Stimulated activated naive CD4-positive, alpha-beta T cell (primary cell): ENCODE measurements at regions not wholly inside any gene's neighbourhood (a gene's known extent, or its start where the extent isn't known, plus 50 kb on each side); places are given as distances from the start of the nearest gene placed in this dataset.
"Not testable (repeated sequence)": the region's sequence is repeated elsewhere in the genome, so short reads cannot be mapped to it uniquely, and the experiment has no call there.

Experiments
- DNase-seq, 6 experiments: peaks; one replicate each; lab custom pipeline; 2025; lab: John Stamatoyannopoulos, UW

GRCh38 chr9:589723-590122 lies 251.8 kb upstream of the DMRT1 start:
- DNase-seq: no peak

- DNase-seq: no peak
These were observed 250.2 kb upstream of the DMRT1 start for GRCh38 chr9:591292-591691.

- DNase-seq: no peak
These were observed 249.3 kb upstream of the DMRT1 start for GRCh38 chr9:592225-592624.

- no peak for DNase-seq
These were observed 248.8 kb upstream of the DMRT1 start for GRCh38 chr9:592733-593132.

GRCh38 chr9:593809-594208 lies 247.7 kb upstream of the DMRT1 start:
- no peak for DNase-seq

GRCh38 chr9:596703-597102 lies 244.8 kb upstream of the DMRT1 start:
- no peak for DNase-seq

GRCh38 chr9:600006-600405 lies 241.5 kb upstream of the DMRT1 start:
- DNase-seq: no peak

- DNase-seq: no peak
These were observed 238.8 kb upstream of the DMRT1 start for GRCh38 chr9:602716-603115.

- no peak for DNase-seq
These were observed 238.4 kb upstream of the DMRT1 start for GRCh38 chr9:603126-603525.

GRCh38 chr9:607417-607816 lies 234.1 kb upstream of the DMRT1 start:
- no peak for DNase-seq

- DNase-seq: peak in 2 of 6 experiments; percentile 17 to 22
These were observed 227.6 kb upstream of the DMRT1 start for GRCh38 chr9:613771-614347.

- DNase-seq: no peak
These were observed 227.1 kb upstream of the DMRT1 start for GRCh38 chr9:614431-614830.

- no peak for DNase-seq
These were observed 225.7 kb upstream of the DMRT1 start for GRCh38 chr9:615756-616155.

GRCh38 chr9:616694-617093 lies 224.8 kb upstream of the DMRT1 start:
- DNase-seq: no peak

- DNase-seq: no peak
These were observed 223.9 kb upstream of the DMRT1 start for GRCh38 chr9:617445-618085.

GRCh38 chr9:618478-618877 lies 223.0 kb upstream of the DMRT1 start:
- DNase-seq: no peak

- DNase-seq: no peak
These were observed 220.2 kb upstream of the DMRT1 start for GRCh38 chr9:621201-621855.

- DNase-seq: no peak
These were observed 216.5 kb upstream of the DMRT1 start for GRCh38 chr9:624935-625500.

- DNase-seq: no peak
These were observed 215.9 kb upstream of the DMRT1 start for GRCh38 chr9:625613-626012.

- not testable (repeated sequence) for DNase-seq
These were observed 215.4 kb upstream of the DMRT1 start for GRCh38 chr9:626114-626513.

GRCh38 chr9:626596-626995 lies 214.9 kb upstream of the DMRT1 start:
- no peak for DNase-seq

- no peak for DNase-seq
These were observed 214.0 kb upstream of the DMRT1 start for GRCh38 chr9:627336-627970.

- DNase-seq: no peak
These were observed 212.4 kb upstream of the DMRT1 start for GRCh38 chr9:629146-629545.
